ENCODE measurements at regions not wholly inside any gene's neighbourhood (a gene's known extent, or its start where the extent isn't known, plus 50 kb on each side); places are given as distances from the start of the nearest gene placed in this dataset.
"Not testable (repeated sequence)": the region's sequence is repeated elsewhere in the genome, so short reads cannot be mapped to it uniquely, and the experiment has no call there.

DNA sequence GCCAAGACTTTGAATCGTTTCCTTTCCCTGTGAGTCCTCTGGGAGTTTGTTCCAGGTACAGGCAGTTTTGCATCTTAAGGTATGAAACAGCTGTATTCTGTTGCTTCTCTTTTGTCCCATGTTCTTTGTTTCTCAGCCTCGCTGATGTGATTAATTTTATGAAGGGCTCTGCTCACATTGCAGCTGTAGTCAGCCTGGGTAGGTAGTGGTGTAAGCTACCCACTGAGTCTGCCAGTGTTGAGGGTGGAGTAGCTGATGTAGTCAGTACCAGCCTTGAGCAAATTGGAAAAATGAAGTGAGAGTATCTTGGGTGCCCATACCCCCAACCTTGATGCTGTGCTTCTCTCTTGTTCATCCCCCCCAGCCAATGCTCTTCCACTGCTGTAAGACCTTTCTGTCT, 139.6 kb upstream of the SMIM31 start:
- no peak for DNase-seq

DNA sequence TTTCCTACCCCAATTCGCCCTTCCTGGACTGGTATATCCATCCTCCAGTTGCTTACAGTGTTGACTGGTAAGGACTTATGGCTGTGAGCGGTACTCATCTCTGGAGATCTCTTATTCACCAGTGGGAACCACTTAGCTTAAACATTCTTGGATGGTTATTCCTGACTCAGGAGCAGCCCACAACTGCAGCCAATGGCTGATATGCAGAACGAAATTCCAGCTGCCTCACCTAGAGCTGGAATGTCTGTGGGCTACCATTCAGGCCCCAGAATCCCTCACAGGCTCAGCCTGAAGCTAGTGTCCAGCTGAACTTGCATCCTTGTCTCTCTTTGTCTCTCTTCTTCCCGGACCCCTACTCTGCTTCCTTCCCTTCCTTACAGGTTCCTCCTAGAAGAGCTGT, 138.9 kb upstream of the SMIM31 start:
- no peak for DNase-seq

DNA sequence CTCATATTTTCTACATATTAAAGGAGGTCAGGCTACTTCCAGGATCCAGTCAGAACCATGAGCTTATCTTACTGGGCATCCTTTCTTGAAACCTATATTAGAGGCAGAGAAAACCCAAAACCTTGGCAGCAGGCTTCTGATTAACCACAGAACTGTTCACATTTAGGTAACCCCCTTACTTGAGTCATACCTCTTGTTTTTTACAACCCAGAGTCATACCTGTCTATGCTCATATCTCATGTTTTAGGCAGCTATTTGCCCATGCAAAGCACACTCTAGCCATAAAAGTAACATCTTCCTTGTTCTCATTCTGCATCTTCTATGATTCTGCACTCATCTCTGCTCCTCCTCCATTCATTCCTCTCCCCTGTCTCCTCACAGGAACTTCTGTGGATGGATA, 138.0 kb upstream of the SMIM31 start:
- DNase-seq, result no peak

DNA sequence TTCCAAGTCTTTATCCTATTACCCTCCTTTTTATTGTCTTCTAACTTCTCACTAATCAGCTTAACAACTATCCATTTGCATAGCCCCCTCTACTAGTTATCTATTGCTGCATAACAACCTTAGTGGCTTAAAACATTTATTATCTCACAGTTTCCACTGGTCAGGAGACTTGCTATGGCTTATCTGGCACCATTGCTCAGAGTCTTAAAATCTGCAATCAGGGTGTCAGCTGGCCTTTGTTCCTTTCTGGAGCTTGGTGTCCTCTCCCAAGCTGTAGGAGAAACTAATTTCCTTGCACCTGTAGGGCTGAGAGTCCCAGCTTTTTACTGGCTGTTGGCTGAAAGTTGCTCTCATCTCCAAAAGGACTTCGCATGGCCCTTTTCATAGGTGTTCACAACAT, 137.0 kb upstream of the SMIM31 start:
- DNase-seq, result no peak

DNA sequence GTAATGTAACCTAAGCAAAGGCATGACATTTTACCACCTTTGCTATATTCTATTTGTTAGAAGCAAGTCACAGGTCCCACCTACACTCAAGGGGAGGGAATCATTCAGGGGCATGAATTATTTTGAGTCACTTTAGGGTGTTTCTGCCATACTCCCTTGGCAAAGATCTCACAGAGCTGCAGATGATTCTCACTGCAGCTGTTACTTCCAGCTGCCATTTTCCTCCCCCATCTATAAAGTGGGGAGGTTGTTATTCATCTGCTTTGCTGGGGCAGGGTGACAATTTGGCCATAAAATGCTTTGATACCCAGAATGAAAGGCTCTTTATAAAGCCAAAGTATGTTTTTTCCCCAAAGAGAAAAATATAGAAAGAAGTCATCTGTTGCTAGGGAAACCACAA, 136.5 kb upstream of the SMIM31 start:
- no peak for DNase-seq

DNA sequence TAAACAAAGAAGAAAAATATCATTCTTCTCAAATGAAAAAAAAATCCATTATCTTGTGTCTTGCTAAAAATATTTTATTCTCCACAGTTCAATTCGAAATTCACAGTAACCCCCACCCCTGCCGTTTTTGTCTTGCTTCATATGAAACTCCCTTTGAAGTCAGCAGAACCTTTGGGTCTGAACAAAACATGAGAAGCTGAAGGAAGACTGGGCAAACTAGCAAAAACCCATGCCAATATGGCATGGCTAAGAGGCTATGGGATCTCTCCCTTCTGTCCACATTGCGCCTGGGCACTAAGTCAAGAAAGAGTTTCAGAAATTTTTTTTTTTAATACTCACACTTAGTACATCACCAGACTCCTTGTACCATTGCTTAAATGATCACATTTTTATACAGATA, 136.0 kb upstream of the SMIM31 start:
- DNase-seq, result no peak

DNA sequence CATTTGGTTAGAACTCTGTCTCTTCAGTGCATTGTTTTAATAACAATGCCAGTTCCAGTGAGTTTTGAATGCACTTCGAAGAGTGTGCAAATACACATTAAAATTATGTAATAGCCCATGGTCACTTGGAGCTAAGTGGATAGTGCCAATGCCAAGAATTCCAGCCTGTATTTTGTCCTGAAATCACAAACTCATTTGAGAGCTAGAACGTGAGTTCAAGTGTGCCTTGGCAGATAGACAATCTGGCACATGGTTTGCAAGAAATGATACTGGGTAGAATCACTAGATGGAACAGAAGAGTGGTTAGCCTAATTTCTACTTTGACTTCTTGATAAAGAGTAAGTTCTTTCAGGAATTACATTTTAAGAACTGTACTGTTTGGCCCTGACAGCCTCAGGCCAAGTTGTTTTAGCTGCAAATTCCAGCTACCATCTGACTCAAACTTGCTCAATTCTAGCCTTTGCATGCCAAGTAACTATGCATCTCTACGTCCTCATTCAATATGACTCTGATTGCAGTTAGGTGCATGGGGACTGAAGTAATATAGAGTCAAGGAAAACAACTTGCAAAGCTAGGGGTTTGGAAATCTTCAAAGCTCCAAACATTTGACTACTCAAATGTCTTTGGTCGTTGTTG, 131.9 kb upstream of the SMIM31 start:
- DNase-seq, result no peak

DNA sequence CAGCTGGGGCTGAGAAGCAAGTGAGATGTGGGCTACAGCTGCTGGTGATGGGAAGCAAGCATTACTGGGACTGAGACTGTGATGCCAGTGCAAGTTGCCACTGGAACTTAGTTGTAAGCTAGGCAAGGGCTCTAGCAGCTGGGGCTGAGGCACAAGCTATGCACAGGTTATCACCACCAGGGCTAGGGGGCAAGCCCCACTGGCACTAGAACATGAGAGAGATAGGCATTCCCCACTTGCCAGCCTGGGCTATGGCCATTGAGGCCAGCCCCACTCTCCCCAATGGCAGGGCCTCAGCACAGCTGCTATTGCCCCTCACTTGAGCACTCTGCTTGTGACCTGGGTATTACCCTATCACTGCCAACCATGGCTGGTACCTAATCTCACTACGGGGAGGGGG, 130.8 kb upstream of the SMIM31 start:
- DNase-seq, result no peak

DNA sequence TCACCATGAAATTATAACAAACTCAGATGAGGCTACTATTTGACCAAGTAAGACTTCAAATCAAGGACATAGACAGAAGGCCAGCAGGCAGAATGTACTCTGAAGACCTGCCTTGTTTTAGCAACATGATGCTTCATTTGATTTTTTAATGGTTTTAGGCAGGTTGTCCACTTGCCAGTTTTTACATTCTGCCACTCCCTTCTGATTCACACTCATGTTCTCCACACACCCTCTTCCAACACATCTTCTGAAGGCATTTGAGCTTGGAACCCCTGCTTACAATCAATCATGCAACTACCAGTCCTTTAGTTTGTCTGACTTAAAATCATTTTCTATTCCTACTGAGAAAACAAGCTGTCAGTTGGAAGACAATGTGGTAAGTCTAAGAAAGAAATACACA, 114.9 kb upstream of the SMIM31 start:
- no peak for DNase-seq

DNA sequence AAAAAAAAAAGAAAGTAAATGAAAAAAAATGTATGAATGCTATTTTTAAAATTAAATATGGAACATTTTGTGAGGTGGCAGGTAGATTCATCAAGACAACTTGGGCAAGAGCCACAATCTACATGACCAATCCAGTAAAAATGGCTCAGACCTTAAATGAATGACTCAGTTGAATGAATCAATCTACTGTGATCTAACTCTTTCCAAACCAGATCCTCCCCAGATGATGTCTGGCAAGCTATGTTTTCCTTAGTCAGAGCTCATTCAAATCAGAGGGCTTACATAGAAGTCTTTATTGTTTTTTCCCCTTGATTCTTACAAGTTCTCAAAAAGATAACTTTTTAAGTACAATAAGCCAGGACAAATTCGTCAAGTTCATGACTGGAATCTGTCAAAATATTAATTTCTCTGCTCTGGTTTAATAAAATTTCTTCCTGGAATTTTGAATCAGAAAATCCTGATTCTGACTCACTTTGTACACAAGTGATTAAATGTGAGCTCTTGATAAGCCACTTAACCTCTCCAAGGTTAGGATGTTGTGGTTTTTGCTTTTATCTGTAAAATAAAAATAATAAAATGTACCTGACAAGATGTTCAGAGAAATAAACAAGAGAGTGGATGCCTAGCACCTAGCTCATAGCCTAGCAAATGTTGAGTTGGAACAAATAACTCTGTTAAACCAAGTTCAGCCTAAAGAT, 105.6 kb upstream of the SMIM31 start:
- DNase-seq, result peak; percentile 88

DNA sequence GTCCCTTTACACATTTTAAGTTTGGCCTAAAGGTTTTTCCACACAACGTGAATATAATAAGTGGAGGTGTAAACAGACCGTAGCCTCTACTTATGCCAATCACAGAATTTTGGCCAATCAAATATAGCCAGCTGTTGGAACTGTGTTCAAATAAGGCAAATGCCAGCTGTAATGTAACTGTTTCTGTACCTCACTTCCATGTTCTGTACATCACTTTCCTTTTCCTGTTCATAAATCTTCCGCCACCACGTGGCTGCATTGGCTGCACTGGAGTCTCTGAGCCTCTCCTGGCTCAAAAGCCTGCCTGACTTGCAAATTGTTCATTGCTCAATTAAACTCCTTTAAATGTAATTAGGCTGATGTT, 105.1 kb upstream of the SMIM31 start:
- no peak for DNase-seq

DNA sequence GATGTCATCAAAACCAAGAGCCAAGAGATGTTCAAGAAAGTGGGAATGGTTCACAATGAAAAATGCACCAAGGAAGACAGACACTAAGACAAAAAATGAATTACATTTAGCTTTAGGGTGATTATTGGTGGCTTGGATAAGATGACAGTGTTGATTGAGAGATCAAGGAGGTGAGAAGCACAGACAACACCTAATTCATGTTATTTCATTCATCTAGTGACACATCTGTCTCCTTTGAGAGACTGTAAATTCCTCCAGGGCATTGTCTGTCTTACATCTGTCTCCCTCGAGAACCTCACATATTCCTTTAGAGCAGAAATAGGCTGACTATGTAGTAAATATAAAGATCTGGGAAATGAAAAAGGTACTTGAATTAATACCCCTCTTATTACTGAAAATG, 94.2 kb upstream of the SMIM31 start:
- no peak for DNase-seq

DNA sequence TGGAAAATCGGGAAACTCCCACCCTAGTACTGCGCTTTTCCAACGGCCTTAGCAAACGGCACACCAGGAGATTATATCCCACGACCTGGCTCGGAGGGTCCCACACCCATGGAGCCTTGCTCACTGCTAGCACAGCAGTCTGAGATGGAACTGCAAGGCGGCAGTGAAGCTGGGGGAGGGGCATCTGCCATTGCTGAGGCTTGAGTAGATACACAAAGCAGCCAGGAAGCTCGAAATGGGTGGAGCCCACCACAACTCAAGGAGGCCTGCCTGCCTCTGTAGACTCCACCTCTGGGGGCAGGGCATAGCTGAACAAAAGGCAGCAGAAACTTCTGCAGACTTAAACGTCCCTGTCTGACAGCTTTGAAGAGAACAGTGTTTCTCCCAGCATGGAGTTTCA, 77.8 kb upstream of the SMIM31 start:
- DNase-seq, result not testable (repeated sequence)

DNA sequence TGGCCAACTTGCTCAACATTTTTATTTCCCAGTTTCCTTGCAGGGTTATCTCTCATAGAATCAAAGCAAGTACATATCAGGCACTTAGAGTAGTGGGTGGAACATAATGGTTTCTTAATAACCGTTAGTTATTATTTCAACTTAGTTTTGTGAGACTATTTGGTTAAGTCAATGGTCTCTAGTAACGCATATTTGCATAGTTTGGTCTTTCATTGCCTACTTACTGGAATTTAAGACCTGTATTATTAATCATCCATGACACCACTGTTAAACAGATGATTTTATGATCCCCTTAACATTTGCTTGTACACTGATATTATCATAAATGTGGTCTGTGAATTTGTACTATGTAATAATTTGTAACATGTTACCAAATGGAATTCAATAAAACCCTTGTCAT, 70.9 kb upstream of the SMIM31 start:
- DNase-seq, result no peak

DNA sequence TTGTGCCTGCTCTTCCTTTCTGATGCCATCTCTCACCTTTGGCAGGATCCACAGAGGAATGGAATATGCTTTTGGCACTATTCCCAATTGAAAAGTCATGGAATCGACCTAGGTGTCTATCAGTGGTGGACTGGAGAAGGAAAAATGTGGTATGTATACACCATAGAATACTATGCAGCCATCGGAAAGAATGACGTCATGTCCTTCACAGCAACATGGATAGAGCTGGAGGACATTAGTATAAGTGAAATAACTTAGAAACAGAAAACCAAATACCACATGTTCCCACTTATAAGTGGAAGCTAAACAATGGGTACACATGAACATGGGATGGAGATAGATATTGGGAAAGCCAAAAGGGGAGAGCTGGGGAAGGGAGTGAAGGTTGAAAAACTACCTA, 58.3 kb upstream of the SMIM31 start:
- no peak for DNase-seq

DNA sequence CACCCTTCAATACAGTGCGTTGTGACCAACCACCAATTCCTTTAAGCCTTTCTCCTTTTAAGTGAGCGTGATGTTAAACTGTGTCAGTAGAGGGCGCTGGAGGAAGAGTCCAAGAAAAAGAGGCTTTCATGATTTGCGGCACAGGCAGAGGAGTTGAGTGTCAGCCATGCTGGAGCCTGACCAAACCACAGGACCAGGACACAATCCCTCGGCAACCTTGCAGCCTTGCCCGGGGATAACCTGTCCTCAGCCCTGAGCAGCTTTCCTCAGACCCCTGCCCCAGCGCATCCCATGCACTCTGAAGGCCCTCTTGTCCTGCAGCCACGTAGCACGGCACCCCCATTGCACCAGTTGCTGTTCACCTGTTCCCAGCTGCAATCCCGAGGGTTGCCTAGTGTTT, 53.5 kb upstream of the SMIM31 start:
- DNase-seq, result no peak

DNA sequence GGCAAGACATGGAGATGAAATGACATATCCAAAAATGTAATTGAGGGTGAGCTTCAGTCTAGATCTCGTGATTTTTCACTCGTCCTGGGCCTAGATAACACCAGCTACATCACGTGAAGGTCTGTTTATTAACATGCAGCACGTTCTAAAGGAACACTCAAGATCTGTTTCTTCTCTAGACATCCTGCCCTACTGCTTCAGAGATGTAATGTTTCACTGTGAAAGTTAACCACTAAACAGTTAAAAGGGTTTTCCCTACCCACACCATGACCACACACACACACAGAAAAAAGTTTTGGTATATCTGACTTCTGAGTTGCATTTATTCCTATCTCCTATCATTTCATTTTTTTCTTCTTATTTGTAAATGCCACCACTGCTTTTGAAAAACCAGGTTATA, 52.3 kb upstream of the SMIM31 start:
- no peak for DNase-seq

All from kidney glomerular epithelial cell (primary cell).